DND-41 (cell line): ENCODE measurements at regions not wholly inside any gene's neighbourhood (a gene's known extent, or its start where the extent isn't known, plus 50 kb on each side); places are given as distances from the start of the nearest gene placed in this dataset.

Source experiments
- ATAC-seq: fragments of 200-7000 bp; cut with Tn5 transposase; 3 replicates; pipeline ENCODE4 v1.9.1; 2021; ENCODE audit warnings: low read depth; ENCODE audit not compliant: insufficient read depth
- DNase-seq: peaks from one replicate; pipeline ENCODE4 v3.0.0-alpha.2; 2020
- H2AFZ ChIP-seq: 2 replicates; pipeline ENCODE4 v1.6.0; 2012; ENCODE audit warnings: low read depth, low read length
- H3K27ac ChIP-seq: 2 replicates; pipeline ENCODE4 v1.5.1; 2012; ENCODE audit warnings: low read length, inconsistent platforms
- H3K27me3 ChIP-seq: fragments of 200-600 bp; sonication (generic); 2 replicates; pipeline ENCODE4 v1.6.0; 2012; ENCODE audit warnings: low read length, mild to moderate bottlenecking, inconsistent platforms; ENCODE audit not compliant: insufficient read depth, poor library complexity
- H3K36me3 ChIP-seq: 2 replicates; pipeline ENCODE4 v1.5.1; 2012; ENCODE audit warnings: low read length, inconsistent platforms; ENCODE audit not compliant: insufficient read depth
- H3K4me1 ChIP-seq: 2 replicates; pipeline ENCODE4 v1.5.1; 2012; ENCODE audit warnings: mild to moderate bottlenecking, low read length; ENCODE audit not compliant: insufficient read depth
- H3K4me2 ChIP-seq: 2 replicates; pipeline ENCODE4 v1.6.0; 2012; ENCODE audit warnings: mild to moderate bottlenecking, moderate library complexity, low read length, inconsistent platforms; ENCODE audit not compliant: insufficient read depth
- H3K4me3 ChIP-seq, 2 experiments: fragments of 200-600 bp in 1 of 2; shearing (Covaris generic) in 1 of 2; 2 replicates each; pipeline ENCODE4 v1.5.1; 2012 to 2016; ENCODE audit warnings: inconsistent platforms in 2 of 2, low read length in 2 of 2, mild to moderate bottlenecking in 2 of 2, low read depth in 1 of 2, moderate library complexity in 1 of 2
- H3K79me2 ChIP-seq: 2 replicates; pipeline ENCODE4 v1.6.0; 2012; ENCODE audit warnings: low read length, inconsistent platforms; ENCODE audit not compliant: insufficient read depth
- H3K9ac ChIP-seq: 2 replicates; pipeline ENCODE4 v1.6.0; 2012; ENCODE audit warnings: low read depth, mild to moderate bottlenecking, inconsistent platforms, low read length, moderate library complexity
- H3K9me3 ChIP-seq: 2 replicates; pipeline ENCODE4 v1.5.1; 2012; ENCODE audit warnings: low read length, moderate library complexity, mild to moderate bottlenecking, inconsistent platforms; ENCODE audit not compliant: insufficient read depth, severe bottlenecking
- H4K20me1 ChIP-seq: 2 replicates; pipeline ENCODE4 v1.6.0; 2012; ENCODE audit warnings: low read length; ENCODE audit not compliant: insufficient read depth
- CTCF ChIP-seq: IDR thresholded peaks from 2 replicates; pipeline ENCODE4 v1.5.1; 2012; ENCODE audit warnings: borderline replicate concordance, low read length, moderate library complexity, mild to moderate bottlenecking; ENCODE audit not compliant: poor library complexity, severe bottlenecking; ENCODE audit errors: extremely low read depth
- EZH2 ChIP-seq: IDR thresholded peaks from 3 replicates; pipeline ENCODE4 v1.6.1; 2012; ENCODE audit warnings: borderline replicate concordance, low read depth, mild to moderate bottlenecking, moderate library complexity, low read length, inconsistent platforms; ENCODE audit not compliant: severe bottlenecking

GRCh38 chr1:29415861-29416260 is 179.5 kb downstream of the PTPRU start:
- peaks cover 6% of the 10 kb centered on the region for H3K27me3 ChIP-seq
- no peaks in the 10 kb centered on the region for H3K79me2 ChIP-seq
- H3K9ac ChIP-seq: no peak overlapping the region
- no peak overlapping the region for H3K4me2 ChIP-seq
- H4K20me1 ChIP-seq: no peaks in the 10 kb centered on the region
- H3K4me3 ChIP-seq: no peak overlapping the region
- H3K36me3 ChIP-seq: no peaks in the 10 kb centered on the region
- TF ChIP-seq EZH2 (no peak), CTCF (no peak)
- no peaks in the 10 kb centered on the region for H3K4me1 ChIP-seq
- DNase-seq: no peak
- no peak for ATAC-seq
- H3K27ac ChIP-seq: no peak overlapping the region
- H3K9me3 ChIP-seq: no peaks in the 10 kb centered on the region
- no peak overlapping the region for H2AFZ ChIP-seq

GRCh38 chr1:29415156-29415830 is 179.0 kb downstream of the PTPRU start:
- ATAC-seq: peak; percentile 44; the same call in 2 of the 3 replicates
- no peaks in the 10 kb centered on the region for H3K4me1 ChIP-seq
- H3K36me3 ChIP-seq: no peaks in the 10 kb centered on the region
- H4K20me1 ChIP-seq: no peaks in the 10 kb centered on the region
- peak; percentile 16 for DNase-seq
- no peak overlapping the region for H3K4me3 ChIP-seq
- peaks cover 3% of the 10 kb centered on the region for H3K27me3 ChIP-seq
- H3K9ac ChIP-seq: no peak overlapping the region
- TF ChIP-seq EZH2 (no peak), CTCF (peak; percentile 42)
- H3K9me3 ChIP-seq: no peaks in the 10 kb centered on the region
- H3K27ac ChIP-seq: no peak overlapping the region
- H2AFZ ChIP-seq: no peak overlapping the region
- no peak overlapping the region for H3K4me2 ChIP-seq
- no peaks in the 10 kb centered on the region for H3K79me2 ChIP-seq

GRCh38 chr1:29414086-29414485 is 177.8 kb downstream of the PTPRU start:
- Histone ChIP-seq H2AFZ (no peak overlapping the region), H3K27me3 (peaks cover 6% of the 10 kb centered on the region), H3K27ac (no peak overlapping the region), H3K4me3 (no peak overlapping the region), H3K9me3 (no peaks in the 10 kb centered on the region), H3K79me2 (no peaks in the 10 kb centered on the region), H4K20me1 (no peaks in the 10 kb centered on the region), H3K9ac (no peak overlapping the region), H3K4me2 (no peak overlapping the region), H3K36me3 (no peaks in the 10 kb centered on the region), H3K4me1 (no peaks in the 10 kb centered on the region)
- no peak for TF ChIP-seq CTCF
- no peak for TF ChIP-seq EZH2
- DNase-seq (no peak), ATAC-seq (no peak)
